SK-N-MC (cell line): ENCODE measurements at regions not wholly inside any gene's neighbourhood (a gene's known extent, or its start where the extent isn't known, plus 50 kb on each side); places are given as distances from the start of the nearest gene placed in this dataset.

ENCODE experiments used
- EZH2 ChIP-seq: fragments of 200-600 bp; sonication (generic); IDR thresholded peaks from one replicate; pipeline ENCODE4 v1.6.1; 2017; ENCODE audit warnings: antibody characterized with exemption
- FOXP2 ChIP-seq: optimal IDR thresholded peaks from 2 replicates; pipeline ENCODE3; 2011; ENCODE audit warnings: mild to moderate bottlenecking, moderate library complexity; ENCODE audit not compliant: insufficient read depth; ENCODE audit errors: extremely low read length, control extremely low read depth
- POLR2AphosphoS5 ChIP-seq: IDR thresholded peaks from 2 replicates; pipeline ENCODE4 v1.6.1; 2012; ENCODE audit warnings: mild to moderate bottlenecking, low read depth, low read length, borderline replicate concordance

- TF ChIP-seq EZH2 (no peak), POLR2AphosphoS5 (no peak), FOXP2 (no peak)
Measured at GRCh38 chr5:3905521-3905920, 309.9 kb downstream of the IRX1 start.
